Karpas-422 (cell line): ENCODE measurements at regions not wholly inside any gene's neighbourhood (a gene's known extent, or its start where the extent isn't known, plus 50 kb on each side); places are given as distances from the start of the nearest gene placed in this dataset.

Experiments used
- DNase-seq: peaks from one replicate; pipeline ENCODE4 v3.0.0-alpha.2; 2015
- H2AFZ ChIP-seq: fragments of 200-600 bp; sonication (generic); 2 replicates; pipeline ENCODE4 v1.6.1; 2014; ENCODE audit warnings: antibody characterized with exemption, low read length, mixed read lengths
- H3K27ac ChIP-seq: fragments of 200-600 bp; sonication (generic); 2 replicates; pipeline ENCODE4 v1.5.1; 2014; ENCODE audit warnings: mild to moderate bottlenecking, low read length, moderate library complexity
- H3K27me3 ChIP-seq: fragments of 200-600 bp; sonication (generic); 2 replicates; pipeline ENCODE4 v1.6.1; 2014; ENCODE audit warnings: low read length, mixed read lengths
- H3K36me3 ChIP-seq: fragments of 200-600 bp; sonication (generic); 2 replicates; pipeline ENCODE4 v1.6.1; 2014; ENCODE audit warnings: low read length, mixed read lengths; ENCODE audit not compliant: insufficient read depth
- H3K4me1 ChIP-seq: fragments of 200-600 bp; sonication (generic); 2 replicates; pipeline ENCODE4 v1.6.1; 2014; ENCODE audit warnings: mild to moderate bottlenecking, low read length, mixed read lengths
- H3K4me2 ChIP-seq: fragments of 200-600 bp; sonication (generic); 2 replicates; pipeline ENCODE4 v1.6.1; 2014; ENCODE audit warnings: low read length, low read depth, mild to moderate bottlenecking; ENCODE audit not compliant: poor library complexity, severe bottlenecking
- H3K4me3 ChIP-seq: fragments of 200-600 bp; sonication (generic); 2 replicates; pipeline ENCODE4 v1.5.1; 2014; ENCODE audit warnings: mild to moderate bottlenecking, antibody characterized with exemption, low read length, mixed read lengths
- H3K79me2 ChIP-seq: fragments of 200-600 bp; sonication (generic); 2 replicates; pipeline ENCODE4 v1.6.1; 2014; ENCODE audit warnings: mild to moderate bottlenecking, low read length, mixed read lengths
- H3K9ac ChIP-seq: fragments of 200-600 bp; sonication (generic); 2 replicates; pipeline ENCODE4 v1.6.0; 2014; ENCODE audit warnings: low read length
- H3K9me2 ChIP-seq: fragments of 200-600 bp; sonication (generic), shearing (Covaris generic); replicated peaks from 2 replicates; pipeline ENCODE4 v1.6.0; 2014; ENCODE audit warnings: mild to moderate bottlenecking, low read length, moderate library complexity; ENCODE audit not compliant: insufficient read depth
- H3K9me3 ChIP-seq: fragments of 300-700, 200-600 bp; sonication (generic); 2 replicates; pipeline ENCODE4 v1.6.1; 2014; ENCODE audit warnings: low read length, mixed read lengths
- H4K20me1 ChIP-seq: fragments of 200-600 bp; sonication (generic); 2 replicates; pipeline ENCODE4 v1.6.1; 2014; ENCODE audit warnings: mild to moderate bottlenecking, antibody characterized with exemption, low read length, low read depth; ENCODE audit not compliant: insufficient read depth

DNA sequence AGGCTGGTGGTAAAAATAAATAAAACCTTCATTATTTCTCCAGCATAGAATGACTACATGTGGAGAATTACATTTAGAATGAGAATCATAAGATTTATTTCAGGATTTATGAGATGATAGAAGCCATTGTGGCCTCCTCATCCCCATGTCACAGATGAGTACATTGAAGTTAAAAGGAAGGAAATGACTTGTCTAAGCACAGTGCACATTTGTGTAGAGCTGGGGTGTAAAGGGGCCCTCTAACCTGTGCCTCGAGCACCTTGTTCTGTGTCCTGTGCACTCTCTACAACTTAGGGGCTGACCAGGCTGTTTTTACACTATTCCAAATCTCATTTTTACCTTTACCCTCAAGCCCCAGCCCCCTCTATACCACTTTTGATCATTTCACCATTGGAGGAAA, 179.4 kb downstream of the RHOU start:
- no peak overlapping the region for H3K4me2 ChIP-seq
- H3K4me3 ChIP-seq: no peak overlapping the region
- no peak for DNase-seq
- no peaks in the 10 kb centered on the region for H4K20me1 ChIP-seq
- no peaks in the 10 kb centered on the region for H3K4me1 ChIP-seq
- no peak overlapping the region for H3K9ac ChIP-seq
- H3K27me3 ChIP-seq: no peaks in the 10 kb centered on the region
- H3K9me2 ChIP-seq: no peaks in the 10 kb centered on the region
- H3K79me2 ChIP-seq: no peaks in the 10 kb centered on the region
- no peak overlapping the region for H3K27ac ChIP-seq
- H3K36me3 ChIP-seq: no peaks in the 10 kb centered on the region
- H3K9me3 ChIP-seq: no peaks in the 10 kb centered on the region
- no peak overlapping the region for H2AFZ ChIP-seq

DNA sequence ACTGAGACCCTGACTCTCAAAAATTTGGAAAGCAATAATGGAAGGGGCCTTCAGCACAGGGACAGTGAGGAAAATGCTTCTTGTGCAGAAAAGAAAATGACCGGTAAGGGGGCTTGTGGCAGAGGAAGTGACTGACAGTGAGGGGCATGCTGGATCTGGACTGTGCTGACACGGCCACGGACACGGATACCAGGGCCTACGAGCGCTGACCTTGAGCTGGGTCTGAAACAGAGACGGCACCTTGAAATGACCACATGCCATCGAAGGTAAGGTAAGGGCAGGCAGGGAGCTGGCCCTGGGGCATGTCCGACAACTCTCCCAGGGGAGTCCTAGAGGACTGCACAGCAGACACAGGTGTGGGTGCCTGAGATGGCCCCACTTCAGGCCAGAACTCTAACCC, 182.1 kb downstream of the RHOU start:
- H3K27ac ChIP-seq: no peak overlapping the region
- no peaks in the 10 kb centered on the region for H3K36me3 ChIP-seq
- no peak overlapping the region for H3K4me3 ChIP-seq
- H3K9me3 ChIP-seq: no peaks in the 10 kb centered on the region
- no peaks in the 10 kb centered on the region for H3K79me2 ChIP-seq
- H4K20me1 ChIP-seq: no peaks in the 10 kb centered on the region
- DNase-seq: no peak
- no peaks in the 10 kb centered on the region for H3K9me2 ChIP-seq
- no peak overlapping the region for H2AFZ ChIP-seq
- H3K27me3 ChIP-seq: no peaks in the 10 kb centered on the region
- H3K9ac ChIP-seq: no peak overlapping the region
- no peaks in the 10 kb centered on the region for H3K4me1 ChIP-seq
- H3K4me2 ChIP-seq: no peak overlapping the region

DNA sequence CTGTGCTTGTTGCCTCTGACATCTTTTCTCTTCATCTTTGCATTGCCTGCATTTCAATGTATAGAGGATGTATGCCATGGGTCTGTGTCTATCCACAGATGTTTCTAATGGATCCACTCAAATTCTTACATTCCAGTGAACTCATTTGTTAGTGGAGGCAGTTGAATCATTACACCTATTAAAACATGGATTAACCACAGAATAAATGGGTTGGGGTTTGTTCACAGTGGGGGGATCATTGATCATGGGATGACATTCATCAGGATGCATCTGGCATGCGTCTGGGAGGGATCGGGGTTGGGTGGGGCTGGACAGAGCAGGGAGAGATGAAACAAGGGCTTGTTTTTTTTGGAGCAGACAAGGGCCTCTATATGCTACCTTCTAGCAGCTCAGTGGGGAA, 182.5 kb downstream of the RHOU start:
- Histone ChIP-seq H3K4me1 (no peaks in the 10 kb centered on the region), H3K9ac (no peak overlapping the region), H3K9me3 (no peaks in the 10 kb centered on the region), H3K4me3 (no peak overlapping the region), H3K9me2 (no peaks in the 10 kb centered on the region), H2AFZ (no peak overlapping the region), H3K27ac (no peak overlapping the region), H3K4me2 (no peak overlapping the region), H3K79me2 (no peaks in the 10 kb centered on the region), H4K20me1 (no peaks in the 10 kb centered on the region), H3K27me3 (no peaks in the 10 kb centered on the region), H3K36me3 (no peaks in the 10 kb centered on the region)
- DNase-seq: no peak

GRCh38 chr1:228918335-228918734, 183.1 kb downstream of the RHOU start:
- Histone ChIP-seq H3K79me2 (no peaks in the 10 kb centered on the region), H3K4me1 (no peaks in the 10 kb centered on the region), H4K20me1 (no peaks in the 10 kb centered on the region), H3K9ac (no peak overlapping the region), H3K9me2 (no peaks in the 10 kb centered on the region), H3K9me3 (no peaks in the 10 kb centered on the region), H3K36me3 (no peaks in the 10 kb centered on the region), H3K4me3 (no peak overlapping the region), H2AFZ (no peak overlapping the region), H3K4me2 (no peak overlapping the region), H3K27ac (no peak overlapping the region), H3K27me3 (no peaks in the 10 kb centered on the region)
- no peak for DNase-seq

DNA sequence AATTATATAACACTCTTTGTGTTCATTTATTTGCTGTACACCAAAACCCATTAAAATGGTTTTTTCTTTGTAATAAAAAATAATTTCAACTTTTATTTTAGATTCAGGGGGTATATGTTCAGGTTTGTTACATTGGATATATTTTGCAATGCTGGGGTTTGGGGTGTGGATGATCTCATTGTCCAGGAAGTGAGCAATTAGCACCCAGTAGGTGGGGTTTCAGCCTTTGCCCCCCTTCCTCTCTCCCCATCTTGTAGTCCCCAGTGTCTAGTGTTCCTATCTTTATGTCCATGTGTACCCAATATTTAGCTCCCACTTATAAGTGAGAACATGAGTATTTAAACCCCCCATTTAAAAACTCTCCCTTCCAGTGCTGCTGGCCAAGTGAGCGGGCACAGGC, 184.6 kb downstream of the RHOU start:
- H3K27ac ChIP-seq: no peak overlapping the region
- H2AFZ ChIP-seq: no peak overlapping the region
- no peaks in the 10 kb centered on the region for H4K20me1 ChIP-seq
- H3K9me2 ChIP-seq: no peaks in the 10 kb centered on the region
- H3K9ac ChIP-seq: no peak overlapping the region
- H3K4me3 ChIP-seq: no peak overlapping the region
- H3K4me2 ChIP-seq: no peak overlapping the region
- no peaks in the 10 kb centered on the region for H3K9me3 ChIP-seq
- no peaks in the 10 kb centered on the region for H3K36me3 ChIP-seq
- no peaks in the 10 kb centered on the region for H3K27me3 ChIP-seq
- no peak for DNase-seq
- no peaks in the 10 kb centered on the region for H3K79me2 ChIP-seq
- H3K4me1 ChIP-seq: no peaks in the 10 kb centered on the region

GRCh38 chr1:228920831-228921230, 185.6 kb downstream of the RHOU start:
- Histone ChIP-seq H3K4me1 (no peaks in the 10 kb centered on the region), H2AFZ (no peak overlapping the region), H3K79me2 (no peaks in the 10 kb centered on the region), H3K9me3 (no peaks in the 10 kb centered on the region), H3K9ac (no peak overlapping the region), H3K27me3 (no peaks in the 10 kb centered on the region), H3K27ac (no peak overlapping the region), H3K36me3 (no peaks in the 10 kb centered on the region), H4K20me1 (no peaks in the 10 kb centered on the region), H3K4me2 (no peak overlapping the region), H3K9me2 (no peaks in the 10 kb centered on the region), H3K4me3 (no peak overlapping the region)
- DNase-seq: no peak

DNA sequence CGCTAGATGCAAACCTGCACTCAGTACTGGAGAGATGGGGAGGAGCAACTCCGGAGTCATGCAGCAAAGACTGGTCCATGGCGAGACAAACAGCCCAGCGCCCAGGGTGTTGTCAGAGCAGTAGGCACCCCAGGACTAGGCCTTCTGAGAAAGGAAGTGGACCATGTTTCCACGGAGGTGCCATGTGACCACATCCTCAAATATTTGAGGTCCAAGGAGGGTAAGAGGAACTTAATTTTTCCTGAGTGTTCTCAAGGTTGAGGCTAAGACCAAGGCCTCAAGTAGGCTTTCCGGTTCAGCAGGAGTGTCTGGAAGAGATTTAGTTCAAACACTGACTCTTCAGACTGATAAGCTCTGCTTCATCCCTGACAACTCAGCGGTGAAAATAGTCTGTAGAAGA, 186.2 kb downstream of the RHOU start:
- no peaks in the 10 kb centered on the region for H3K9me2 ChIP-seq
- no peak for DNase-seq
- H3K4me3 ChIP-seq: no peak overlapping the region
- no peaks in the 10 kb centered on the region for H3K4me1 ChIP-seq
- no peak overlapping the region for H3K9ac ChIP-seq
- no peaks in the 10 kb centered on the region for H3K27me3 ChIP-seq
- H3K4me2 ChIP-seq: no peak overlapping the region
- H3K79me2 ChIP-seq: no peaks in the 10 kb centered on the region
- H4K20me1 ChIP-seq: no peaks in the 10 kb centered on the region
- no peak overlapping the region for H2AFZ ChIP-seq
- H3K36me3 ChIP-seq: no peaks in the 10 kb centered on the region
- no peak overlapping the region for H3K27ac ChIP-seq
- H3K9me3 ChIP-seq: no peaks in the 10 kb centered on the region

- no peaks in the 10 kb centered on the region for H4K20me1 ChIP-seq
- H3K9me3 ChIP-seq: no peaks in the 10 kb centered on the region
- H3K79me2 ChIP-seq: no peaks in the 10 kb centered on the region
- no peak overlapping the region for H2AFZ ChIP-seq
- no peaks in the 10 kb centered on the region for H3K9me2 ChIP-seq
- no peaks in the 10 kb centered on the region for H3K4me1 ChIP-seq
- H3K36me3 ChIP-seq: no peaks in the 10 kb centered on the region
- no peaks in the 10 kb centered on the region for H3K27me3 ChIP-seq
- no peak for DNase-seq
- H3K4me3 ChIP-seq: no peak overlapping the region
- H3K4me2 ChIP-seq: no peak overlapping the region
- no peak overlapping the region for H3K27ac ChIP-seq
- no peak overlapping the region for H3K9ac ChIP-seq
These were observed 187.6 kb downstream of the RHOU start for GRCh38 chr1:228922722-228923376.
